ENCODE measurements at regions not wholly inside any gene's neighbourhood (a gene's known extent, or its start where the extent isn't known, plus 50 kb on each side); places are given as distances from the start of the nearest gene placed in this dataset.
"Not testable (repeated sequence)": the region's sequence is repeated elsewhere in the genome, so short reads cannot be mapped to it uniquely, and the experiment has no call there.

GRCh38 chr2:123696799-123697410, 328.2 kb upstream of the CNTNAP5 start:
- DNase-seq (ENCODE audit: low read depth in 2 of 2), result no peak

- DNase-seq (ENCODE audit: low read depth in 2 of 2), result no peak
These were observed 309.6 kb upstream of the CNTNAP5 start for GRCh38 chr2:123715467-123715982.

- DNase-seq (ENCODE audit: low read depth in 2 of 2), result no peak
These were observed 307.3 kb upstream of the CNTNAP5 start for GRCh38 chr2:123717636-123718334.

GRCh38 chr2:123720760-123721159, 304.3 kb upstream of the CNTNAP5 start:
- no peak for DNase-seq (ENCODE audit: low read depth in 2 of 2)

GRCh38 chr2:123723706-123724105, 301.4 kb upstream of the CNTNAP5 start:
- no peak for DNase-seq (ENCODE audit: low read depth in 2 of 2)

GRCh38 chr2:123732563-123732962, 292.5 kb upstream of the CNTNAP5 start:
- DNase-seq (ENCODE audit: low read depth in 2 of 2), result no peak

GRCh38 chr2:123737371-123737770, 287.7 kb upstream of the CNTNAP5 start:
- no peak for DNase-seq (ENCODE audit: low read depth in 2 of 2)

GRCh38 chr2:123738643-123739042, 286.4 kb upstream of the CNTNAP5 start:
- DNase-seq (ENCODE audit: low read depth in 2 of 2), result no peak

- DNase-seq (ENCODE audit: low read depth in 2 of 2), result no peak
These were observed 279.1 kb upstream of the CNTNAP5 start for GRCh38 chr2:123746006-123746405.

GRCh38 chr2:123747326-123747725, 277.8 kb upstream of the CNTNAP5 start:
- no peak for DNase-seq (ENCODE audit: low read depth in 2 of 2)

- DNase-seq (ENCODE audit: low read depth in 2 of 2), result no peak
These were observed 262.9 kb upstream of the CNTNAP5 start for GRCh38 chr2:123762221-123762620.

- DNase-seq (ENCODE audit: low read depth in 2 of 2), result no peak
These were observed 256.9 kb upstream of the CNTNAP5 start for GRCh38 chr2:123768233-123768632.

- no peak for DNase-seq (ENCODE audit: low read depth in 2 of 2)
These were observed 256.1 kb upstream of the CNTNAP5 start for GRCh38 chr2:123769001-123769400.

GRCh38 chr2:123770996-123771720, 253.9 kb upstream of the CNTNAP5 start:
- no peak for DNase-seq (ENCODE audit: low read depth in 2 of 2)

GRCh38 chr2:123771928-123772632, 253.0 kb upstream of the CNTNAP5 start:
- no peak for DNase-seq (ENCODE audit: low read depth in 2 of 2)

- DNase-seq (ENCODE audit: low read depth in 2 of 2), result no peak
These were observed 248.0 kb upstream of the CNTNAP5 start for GRCh38 chr2:123777116-123777515.

- DNase-seq (ENCODE audit: low read depth in 2 of 2), result no peak
These were observed 241.9 kb upstream of the CNTNAP5 start for GRCh38 chr2:123783164-123783563.

GRCh38 chr2:123785332-123785731, 239.8 kb upstream of the CNTNAP5 start:
- no peak for DNase-seq (ENCODE audit: low read depth in 2 of 2)

GRCh38 chr2:123791207-123791606, 233.9 kb upstream of the CNTNAP5 start:
- no peak for DNase-seq (ENCODE audit: low read depth in 2 of 2)

- DNase-seq (ENCODE audit: low read depth in 2 of 2), result no peak
These were observed 233.4 kb upstream of the CNTNAP5 start for GRCh38 chr2:123791684-123792083.

GRCh38 chr2:123804126-123804525, 221.0 kb upstream of the CNTNAP5 start:
- DNase-seq (ENCODE audit: low read depth in 2 of 2), result not testable (repeated sequence)

GRCh38 chr2:123805746-123806145, 219.3 kb upstream of the CNTNAP5 start:
- not testable (repeated sequence) for DNase-seq (ENCODE audit: low read depth in 2 of 2)

Measured in fibroblast of skin of left biceps (primary cell).